ENCODE measurements at regions not wholly inside any gene's neighbourhood (a gene's known extent, or its start where the extent isn't known, plus 50 kb on each side); places are given as distances from the start of the nearest gene placed in this dataset.

GRCh38 chr2:31707992-31708391 lies 127.3 kb upstream of the SRD5A2 start:
- TF ChIP-seq POLR2A (IDR thresholded peaks at IDR 0.05) (no peak), POLR2AphosphoS5 (IDR thresholded peaks at IDR 0.05) (no peak), EP300 (IDR thresholded peaks at IDR 0.05; ENCODE audit: low read depth) (no peak)
- TF ChIP-seq, protein P1, sequence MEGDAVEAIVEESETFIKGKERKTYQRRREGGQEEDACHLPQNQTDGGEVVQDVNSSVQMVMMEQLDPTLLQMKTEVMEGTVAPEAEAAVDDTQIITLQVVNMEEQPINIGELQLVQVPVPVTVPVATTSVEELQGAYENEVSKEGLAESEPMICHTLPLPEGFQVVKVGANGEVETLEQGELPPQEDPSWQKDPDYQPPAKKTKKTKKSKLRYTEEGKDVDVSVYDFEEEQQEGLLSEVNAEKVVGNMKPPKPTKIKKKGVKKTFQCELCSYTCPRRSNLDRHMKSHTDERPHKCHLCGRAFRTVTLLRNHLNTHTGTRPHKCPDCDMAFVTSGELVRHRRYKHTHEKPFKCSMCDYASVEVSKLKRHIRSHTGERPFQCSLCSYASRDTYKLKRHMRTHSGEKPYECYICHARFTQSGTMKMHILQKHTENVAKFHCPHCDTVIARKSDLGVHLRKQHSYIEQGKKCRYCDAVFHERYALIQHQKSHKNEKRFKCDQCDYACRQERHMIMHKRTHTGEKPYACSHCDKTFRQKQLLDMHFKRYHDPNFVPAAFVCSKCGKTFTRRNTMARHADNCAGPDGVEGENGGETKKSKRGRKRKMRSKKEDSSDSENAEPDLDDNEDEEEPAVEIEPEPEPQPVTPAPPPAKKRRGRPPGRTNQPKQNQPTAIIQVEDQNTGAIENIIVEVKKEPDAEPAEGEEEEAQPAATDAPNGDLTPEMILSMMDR (IDR thresholded peaks at IDR 0.05): no peak

Measured in transverse colon (tissue), 4 donors.